Ishikawa (cell line): ENCODE measurements at regions not wholly inside any gene's neighbourhood (a gene's known extent, or its start where the extent isn't known, plus 50 kb on each side); places are given as distances from the start of the nearest gene placed in this dataset.

Source experiments
- CEBPB ChIP-seq: IDR thresholded peaks from 2 replicates; pipeline ENCODE4 v1.6.1; 2012
- CREB1 ChIP-seq: IDR thresholded peaks from 2 replicates; pipeline ENCODE4 v1.6.1; 2012; ENCODE audit warnings: low read depth
- EGR1 ChIP-seq: IDR thresholded peaks from 2 replicates; pipeline ENCODE4 v1.6.1; 2012
- EP300 ChIP-seq: IDR thresholded peaks from 2 replicates; pipeline ENCODE4 v1.6.1; 2012; ENCODE audit warnings: borderline replicate concordance
- FOXM1 ChIP-seq: IDR thresholded peaks from 2 replicates; pipeline ENCODE4 v1.6.1; 2012; ENCODE audit warnings: low read depth, borderline replicate concordance
- MAX ChIP-seq: IDR thresholded peaks from 2 replicates; pipeline ENCODE4 v1.6.1; 2012
- NFIC ChIP-seq: IDR thresholded peaks from 2 replicates; pipeline ENCODE4 v1.6.1; 2012
- RAD21 ChIP-seq: IDR thresholded peaks from 2 replicates; pipeline ENCODE4 v1.6.1; 2012; ENCODE audit warnings: low read depth
- REST ChIP-seq: IDR thresholded peaks from 2 replicates; pipeline ENCODE4 v1.6.1; 2012; ENCODE audit warnings: low read depth, mild to moderate bottlenecking
- TAF1 ChIP-seq: IDR thresholded peaks from 2 replicates; pipeline ENCODE4 v1.6.1; 2012; ENCODE audit warnings: low read depth, mild to moderate bottlenecking
- TCF12 ChIP-seq: IDR thresholded peaks from 2 replicates; pipeline ENCODE4 v1.6.1; 2012; ENCODE audit warnings: low read depth
- TEAD4 ChIP-seq: IDR thresholded peaks from 2 replicates; pipeline ENCODE4 v1.6.1; 2012
- USF1 ChIP-seq: IDR thresholded peaks from 2 replicates; pipeline ENCODE4 v1.6.1; 2012
- YY1 ChIP-seq: IDR thresholded peaks from 2 replicates; pipeline ENCODE4 v1.6.1; 2012; ENCODE audit warnings: low read depth
- ZBTB7A ChIP-seq: IDR thresholded peaks from 2 replicates; pipeline ENCODE4 v1.6.1; 2012; ENCODE audit warnings: low read depth

- no peak for TF ChIP-seq RAD21
- no peak for TF ChIP-seq CEBPB
Observed at GRCh38 chr11:127379686-127380085, 379.1 kb upstream of the KIRREL3 start.

- TF ChIP-seq CREB1: no peak
- no peak for TF ChIP-seq RAD21
- no peak for TF ChIP-seq MAX
- TF ChIP-seq EP300: no peak
- no peak for TF ChIP-seq USF1
- no peak for TF ChIP-seq TAF1
- TF ChIP-seq TCF12: no peak
Observed at GRCh38 chr11:127376301-127376700, 375.7 kb upstream of the KIRREL3 start.

GRCh38 chr11:127369356-127369755 is 368.8 kb upstream of the KIRREL3 start:
- TF ChIP-seq TEAD4: no peak
- no peak for TF ChIP-seq FOXM1
- no peak for TF ChIP-seq RAD21
- no peak for TF ChIP-seq REST
- no peak for TF ChIP-seq EGR1

GRCh38 chr11:127362754-127363308 is 362.3 kb upstream of the KIRREL3 start:
- TF ChIP-seq RAD21 (no peak), TEAD4 (no peak), NFIC (no peak), FOXM1 (no peak), ZBTB7A (no peak), TCF12 (no peak), TAF1 (no peak), EP300 (no peak), EGR1 (no peak), REST (no peak), CREB1 (no peak), CEBPB (no peak), YY1 (no peak), USF1 (no peak), MAX (no peak)

- TF ChIP-seq YY1 (no peak), USF1 (no peak), TCF12 (no peak), EP300 (no peak), REST (no peak), CEBPB (no peak), TEAD4 (no peak), MAX (no peak), CREB1 (no peak), ZBTB7A (no peak), EGR1 (no peak), RAD21 (no peak), TAF1 (no peak), FOXM1 (no peak), NFIC (no peak)
Observed at GRCh38 chr11:127358160-127358559, 357.6 kb upstream of the KIRREL3 start.
